HG03064 (cell line): ENCODE measurements at regions not wholly inside any gene's neighbourhood (a gene's known extent, or its start where the extent isn't known, plus 50 kb on each side); places are given as distances from the start of the nearest gene placed in this dataset.

Source experiments
- ATAC-seq: cut with Tn5 transposase; IDR thresholded peaks from one replicate; pipeline ENCODE4 v1.9.1; 2021; ENCODE audit warnings: low read depth; ENCODE audit not compliant: unreplicated experiment

GRCh38 chr5:107092695-107093094, 578.0 kb downstream of the EFNA5 start:
- ATAC-seq = no peak

DNA sequence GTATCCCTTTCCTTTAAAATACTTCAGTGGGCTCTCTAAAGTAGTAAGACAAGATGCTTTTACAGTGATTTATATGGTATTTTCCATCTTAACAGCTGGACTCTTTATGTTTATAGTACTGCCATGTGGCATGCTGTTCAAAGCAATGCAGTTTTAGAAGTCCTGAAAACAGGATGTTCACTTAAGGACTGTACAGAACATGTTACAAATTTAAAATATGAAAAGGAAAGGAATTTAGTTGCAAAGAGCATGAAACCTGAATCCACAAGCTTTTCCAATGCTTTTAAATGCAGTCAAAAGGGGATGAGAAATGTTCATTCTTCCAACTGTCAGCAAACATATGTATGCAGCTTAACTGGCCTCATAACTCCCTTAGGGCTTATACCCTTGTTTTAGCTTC, 580.2 kb downstream of the EFNA5 start:
- ATAC-seq = no peak

DNA sequence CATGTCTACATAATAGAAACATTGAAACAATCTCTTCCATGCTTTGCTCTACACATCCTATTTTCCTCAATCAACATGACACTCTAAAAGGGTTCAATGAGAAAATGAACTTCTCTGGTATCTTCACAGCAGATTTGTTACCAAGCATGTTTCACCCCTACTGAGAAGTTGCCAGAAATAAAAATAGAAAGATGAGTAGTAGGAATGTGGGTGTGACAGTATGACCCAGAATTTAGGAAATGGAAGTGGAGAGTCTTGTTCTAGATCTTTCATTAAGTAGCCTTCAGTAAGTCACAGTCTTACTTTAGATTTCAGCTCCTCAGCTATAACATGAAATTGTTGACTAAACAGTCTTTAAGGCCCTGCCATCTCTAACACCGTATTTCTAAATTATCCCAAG, 581.8 kb downstream of the EFNA5 start:
- no peak for ATAC-seq

DNA sequence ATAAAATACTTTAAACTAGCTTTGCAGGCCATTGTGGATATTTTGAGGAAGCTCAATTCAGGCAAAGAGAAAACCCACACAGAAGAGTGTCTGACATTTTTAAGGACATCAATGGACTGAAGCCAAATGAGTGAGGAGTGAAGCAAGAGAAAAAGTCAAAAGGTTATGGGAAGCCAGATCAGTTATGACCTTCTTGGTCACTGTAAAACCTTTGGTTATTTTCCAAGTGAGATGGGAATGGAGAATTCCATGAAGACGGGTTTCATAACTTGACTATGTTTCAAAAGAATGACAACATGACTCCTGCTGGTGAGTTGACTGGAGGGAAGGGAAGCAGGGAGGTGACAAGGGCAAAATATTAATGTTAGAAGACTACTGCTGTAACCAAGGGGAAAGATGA, 585.2 kb downstream of the EFNA5 start:
- no peak for ATAC-seq

DNA sequence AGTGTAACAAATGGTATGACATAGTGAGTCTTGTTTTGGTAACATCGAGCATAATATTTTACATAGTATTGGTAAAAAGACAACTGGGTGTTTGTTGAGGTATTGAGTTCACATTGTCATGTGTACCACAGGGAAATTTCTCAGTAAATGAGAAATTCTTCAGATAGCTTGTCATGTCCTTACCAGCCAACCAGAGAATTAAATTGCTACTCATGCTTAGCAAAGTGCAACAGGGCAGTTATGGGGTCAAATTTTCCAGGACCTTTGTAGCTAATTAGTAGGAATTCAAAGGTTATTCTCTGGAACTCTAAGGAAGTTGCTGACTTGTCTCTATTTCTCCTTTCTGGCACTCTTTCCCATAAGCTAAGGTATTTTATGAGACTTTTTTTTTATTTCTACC, 595.7 kb downstream of the EFNA5 start:
- no peak for ATAC-seq

DNA sequence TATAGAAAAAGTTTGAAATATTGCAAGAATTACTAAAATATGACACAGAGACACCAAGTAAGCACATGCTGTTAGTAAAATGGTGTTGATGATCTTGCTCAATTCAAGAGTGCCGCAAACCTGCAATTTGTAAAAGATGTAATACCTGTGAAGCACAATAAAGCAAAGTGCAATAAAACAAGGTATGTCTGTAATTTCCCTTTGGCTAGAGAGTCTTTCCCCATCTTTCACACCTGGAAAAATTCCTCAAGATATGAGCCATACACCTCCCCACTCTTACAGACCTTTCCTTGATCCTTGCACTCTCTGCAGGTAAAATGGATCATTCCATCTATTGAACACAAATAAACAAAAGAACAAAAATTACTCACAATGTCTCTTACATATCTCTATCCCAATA, 597.8 kb downstream of the EFNA5 start:
- no peak for ATAC-seq

GRCh38 chr5:107072440-107072839, 598.3 kb downstream of the EFNA5 start:
- ATAC-seq = no peak

DNA sequence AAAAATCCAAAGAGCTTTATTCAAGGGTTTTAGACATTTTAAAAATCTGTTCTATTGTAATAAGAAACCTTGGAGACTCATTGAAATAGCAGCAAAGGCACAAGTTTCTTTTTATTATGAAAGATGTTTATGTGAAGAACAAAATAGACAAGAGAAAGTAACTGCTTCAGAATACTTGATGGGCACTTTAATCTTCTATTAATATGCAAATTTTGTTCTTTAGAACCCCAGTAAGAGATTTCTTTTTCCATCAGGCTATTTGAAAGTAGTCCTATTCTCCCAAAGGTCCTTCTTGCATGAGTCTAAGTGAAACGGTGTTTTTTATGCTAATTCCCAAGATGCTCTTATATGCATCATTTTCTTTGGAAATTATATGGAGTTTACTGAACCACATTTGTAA, 602.0 kb downstream of the EFNA5 start:
- no peak for ATAC-seq

DNA sequence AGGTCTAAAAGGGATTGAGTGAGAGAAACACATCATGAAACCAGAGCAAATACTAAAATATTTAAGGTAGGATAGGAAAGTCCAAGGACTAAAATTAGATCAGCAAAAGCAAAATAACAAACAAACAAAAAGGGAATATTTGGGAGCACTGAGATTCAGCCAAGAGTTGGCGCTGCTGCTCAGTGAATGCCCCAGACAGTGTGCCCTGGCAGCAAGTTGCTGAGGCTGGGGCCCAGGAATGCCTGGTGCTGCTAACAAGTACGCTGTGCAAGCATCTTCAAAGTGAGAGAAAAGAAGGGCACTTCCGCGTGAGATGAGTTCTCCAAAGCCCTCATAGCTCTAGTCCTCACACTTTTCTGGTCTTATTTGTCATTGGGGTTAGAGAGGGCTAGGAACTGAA, 603.3 kb downstream of the EFNA5 start:
- no peak for ATAC-seq

DNA sequence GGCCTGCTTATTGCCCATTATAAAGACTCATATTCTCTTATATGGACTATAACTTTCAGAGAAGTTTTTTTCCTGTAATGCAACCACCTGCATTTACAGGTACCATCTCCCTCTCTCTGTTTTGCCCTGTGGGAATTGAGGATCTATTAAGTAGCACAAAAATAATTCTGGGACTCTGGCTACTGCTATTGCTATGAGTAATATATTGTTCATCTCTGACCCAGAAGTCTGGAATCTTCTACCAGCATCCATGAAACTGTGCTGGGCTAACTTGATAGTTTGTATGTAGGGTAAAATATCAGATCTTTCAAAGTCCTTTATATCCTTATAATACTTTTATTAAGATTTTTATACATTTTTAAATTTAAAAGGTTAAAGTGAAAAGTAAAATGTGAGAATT, 607.2 kb downstream of the EFNA5 start:
- no peak for ATAC-seq

DNA sequence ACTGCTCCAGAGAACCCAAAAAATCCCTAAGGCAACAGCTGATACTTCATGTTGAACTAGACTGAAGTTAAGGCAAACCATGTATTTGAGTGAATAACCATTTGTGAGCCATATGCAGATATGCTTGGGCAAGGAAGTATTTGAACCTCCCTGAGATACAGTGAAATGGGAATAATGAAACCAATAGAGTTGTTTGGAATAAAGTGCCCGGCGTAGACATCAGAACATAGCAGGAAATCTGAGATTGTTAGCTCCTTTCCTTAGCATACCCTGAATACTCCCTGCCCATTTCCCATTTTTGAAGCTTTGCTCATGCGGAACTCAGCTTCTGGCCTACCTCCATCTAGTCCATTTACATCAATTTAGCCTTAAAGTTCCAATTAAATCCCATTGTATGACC, 611.9 kb downstream of the EFNA5 start:
- ATAC-seq = no peak

DNA sequence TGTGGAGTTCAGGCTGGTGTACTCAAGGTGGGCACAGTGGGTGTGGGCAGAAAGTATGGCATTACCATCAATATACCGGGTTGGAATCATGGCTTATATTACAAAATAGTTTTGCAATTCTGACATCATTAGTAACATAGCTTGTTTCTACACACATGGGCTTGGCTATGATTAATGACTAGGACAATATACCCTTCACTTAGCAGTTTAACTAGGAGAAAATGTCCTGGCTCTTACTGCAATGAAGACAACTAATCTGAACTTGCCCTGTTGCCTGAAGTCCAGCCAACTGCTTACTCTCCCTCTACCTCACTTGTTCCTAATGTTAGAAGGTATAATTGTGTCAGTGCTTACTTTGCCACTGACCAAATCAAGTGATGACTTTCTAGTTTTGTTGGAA, 612.5 kb downstream of the EFNA5 start:
- no peak for ATAC-seq

- ATAC-seq = no peak
These were observed 614.5 kb downstream of the EFNA5 start for GRCh38 chr5:107056278-107056677.

GRCh38 chr5:107047048-107047447, 623.7 kb downstream of the EFNA5 start:
- no peak for ATAC-seq

GRCh38 chr5:107043665-107044064, 627.1 kb downstream of the EFNA5 start:
- ATAC-seq = no peak

DNA sequence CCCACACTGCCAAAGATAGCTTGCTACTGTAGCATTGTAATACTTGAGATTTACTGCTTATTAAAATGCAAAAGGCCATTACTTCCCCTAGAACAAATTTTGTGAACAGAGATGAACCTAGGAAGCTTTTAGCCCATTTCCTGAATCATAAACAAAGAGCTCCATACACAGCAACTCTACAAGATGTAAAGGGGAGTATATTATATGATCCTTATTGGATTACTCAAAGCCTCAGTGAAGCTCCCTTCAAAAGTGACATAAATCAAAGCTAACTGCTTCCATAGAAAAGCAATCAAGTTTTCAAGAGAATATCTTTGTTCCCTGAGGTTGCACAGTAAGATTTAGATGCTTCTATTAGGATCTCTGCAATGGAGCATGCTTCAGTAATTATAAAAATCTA, 629.8 kb downstream of the EFNA5 start:
- no peak for ATAC-seq

DNA sequence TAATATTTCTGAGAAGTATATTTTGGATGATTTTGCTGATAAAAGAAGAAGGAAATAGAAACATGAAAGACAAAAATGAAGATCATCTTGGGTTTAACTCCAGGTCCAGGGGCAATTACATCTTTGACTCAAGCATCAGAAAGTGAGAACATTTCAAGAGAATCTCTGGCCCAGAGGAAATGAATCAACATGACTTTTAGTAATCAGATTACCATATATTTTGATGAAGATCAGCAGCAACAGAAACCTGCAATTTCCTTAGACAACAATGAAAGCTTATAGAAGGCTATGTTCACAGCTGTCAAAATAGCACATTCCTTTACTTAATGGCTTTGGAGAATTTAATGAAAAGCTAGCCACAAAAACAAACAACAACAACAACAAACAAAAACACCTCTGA, 638.1 kb downstream of the EFNA5 start:
- ATAC-seq = no peak

DNA sequence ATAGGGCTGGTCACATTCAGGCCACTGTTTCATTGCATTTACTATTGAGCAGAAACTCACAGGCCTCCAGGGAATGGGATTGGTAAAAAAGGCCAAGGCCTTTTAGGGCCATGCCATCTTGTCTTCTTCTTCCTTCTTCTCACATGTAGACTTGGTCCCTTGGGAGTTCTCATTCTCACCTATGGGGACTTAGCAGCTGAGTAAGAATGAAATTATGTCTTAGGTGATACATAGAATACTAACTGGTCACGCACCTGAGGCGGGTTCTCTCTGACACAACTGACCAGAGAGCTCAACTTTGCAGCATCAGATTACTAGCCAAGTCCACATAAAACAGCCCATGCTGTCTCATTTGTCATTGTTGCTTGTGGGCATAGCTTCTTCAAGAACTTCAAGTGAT, 641.8 kb downstream of the EFNA5 start:
- ATAC-seq = no peak

DNA sequence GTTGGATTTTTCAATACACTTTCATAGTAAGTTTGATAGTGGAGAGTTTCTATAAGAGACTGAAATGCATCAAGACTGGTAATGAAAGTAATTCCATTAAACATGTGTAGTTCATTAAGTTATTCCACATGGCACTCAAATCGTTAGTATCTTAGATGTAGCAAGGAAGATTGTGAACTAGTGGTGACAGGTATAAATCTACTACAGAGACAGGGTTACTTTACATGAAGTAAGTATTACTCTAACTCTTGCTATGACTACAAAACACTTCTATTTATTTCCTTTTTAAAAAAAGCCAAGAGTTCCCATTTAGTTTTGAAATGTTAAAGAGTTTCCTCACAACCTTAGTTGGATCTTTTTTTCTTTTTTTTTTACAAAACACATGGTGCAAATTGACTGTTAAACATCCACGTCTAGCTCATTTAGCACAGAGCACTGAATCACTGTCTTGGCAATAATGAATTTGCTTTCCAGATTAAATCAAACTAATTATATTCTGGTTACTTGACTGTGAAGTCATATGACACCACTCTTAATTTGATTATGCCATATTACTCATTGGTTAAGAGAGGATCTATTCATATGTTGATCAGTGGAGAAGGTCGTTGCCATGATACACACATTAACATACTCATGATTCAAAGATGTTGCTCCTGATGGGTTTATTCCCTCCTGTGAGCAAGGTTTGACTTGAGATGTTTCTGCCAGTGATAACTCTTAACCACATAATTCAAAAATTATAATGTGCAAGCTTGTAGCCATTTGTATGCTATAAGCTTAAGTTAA, 644.8 kb downstream of the EFNA5 start:
- ATAC-seq = no peak

- ATAC-seq = no peak
These were observed 647.0 kb downstream of the EFNA5 start for GRCh38 chr5:107023732-107024131.

DNA sequence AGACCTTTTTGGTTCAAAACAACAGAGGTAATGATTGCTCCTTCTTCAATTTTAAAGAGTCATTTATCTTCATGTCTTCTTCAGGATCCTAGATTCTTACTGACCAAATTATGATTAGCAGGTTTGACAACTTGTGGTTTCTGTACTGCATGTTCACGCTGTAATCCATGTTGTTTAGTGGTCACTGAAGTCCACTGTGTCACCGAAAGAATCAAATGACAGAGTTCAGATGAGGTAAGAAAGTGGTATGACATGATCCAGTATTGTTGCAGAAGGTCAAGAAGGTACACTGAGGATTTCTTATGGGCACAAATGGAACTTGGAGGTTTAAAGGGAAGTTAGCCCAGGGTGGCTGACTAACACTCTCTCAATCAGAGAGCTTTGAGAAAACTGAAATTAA, 649.2 kb downstream of the EFNA5 start:
- ATAC-seq = no peak

DNA sequence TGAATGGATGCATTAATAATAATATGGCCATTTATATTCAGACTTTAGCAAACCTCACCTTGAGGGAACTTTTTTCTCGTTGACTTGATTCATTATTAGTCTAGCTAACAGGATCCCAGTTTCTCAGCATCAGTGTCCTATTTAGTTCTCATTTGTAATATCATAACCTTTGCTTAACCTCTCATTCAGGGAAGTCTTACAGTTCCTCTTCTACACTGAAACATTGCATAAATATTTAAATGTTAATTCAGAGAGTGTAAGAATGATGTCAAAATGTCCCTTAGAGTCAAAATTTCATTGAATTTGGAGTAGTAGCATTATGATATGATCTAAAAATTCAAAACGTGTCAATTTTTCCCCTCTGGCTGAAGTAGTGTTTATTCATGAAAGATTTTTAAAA, 650.1 kb downstream of the EFNA5 start:
- no peak for ATAC-seq

DNA sequence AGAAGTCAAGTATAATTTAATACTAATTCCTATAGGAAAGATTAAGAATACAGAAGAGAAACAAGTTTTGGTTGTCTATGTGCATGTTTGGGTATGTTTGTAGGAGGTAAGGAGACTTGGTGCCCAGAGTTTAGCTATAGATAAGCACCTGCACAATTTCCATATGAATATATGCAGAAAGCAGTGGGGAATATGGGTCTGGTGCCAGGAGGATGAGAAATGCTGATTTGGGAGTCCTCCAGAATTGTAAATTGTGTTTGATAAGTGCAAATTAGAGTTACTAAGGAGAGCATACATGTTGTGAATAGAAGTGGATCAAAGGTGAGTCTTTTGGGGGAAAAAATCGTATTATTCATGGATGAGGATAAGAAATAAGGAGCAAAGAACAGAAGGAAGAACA, 653.1 kb downstream of the EFNA5 start:
- ATAC-seq = no peak
